ENCODE measurements at regions not wholly inside any gene's neighbourhood (a gene's known extent, or its start where the extent isn't known, plus 50 kb on each side); places are given as distances from the start of the nearest gene placed in this dataset.
A peak's percentile ranks its signal among the peaks of the same experiment; 100 is the strongest.

GRCh38 chr2:111698743-111699554 is 185.0 kb downstream of the ANAPC1 start:
- TF ChIP-seq EGR1 (IDR thresholded peaks at IDR 0.05) (no peak), TAF1 (IDR thresholded peaks at IDR 0.05; ENCODE audit: low read depth) (no peak), EP300 (IDR thresholded peaks at IDR 0.05; ENCODE audit: borderline replicate concordance) (peak; percentile 92), FOXM1 (IDR thresholded peaks at IDR 0.05; ENCODE audit: borderline replicate concordance, low read depth) (peak; percentile 72; the same call in 1 of the 2 replicates), MAX (IDR thresholded peaks at IDR 0.05) (peak; percentile 87), CEBPB (IDR thresholded peaks at IDR 0.05) (peak; percentile 73), REST (IDR thresholded peaks at IDR 0.05; ENCODE audit: low read depth) (no peak), TCF12 (IDR thresholded peaks at IDR 0.05; ENCODE audit: low read depth) (peak; percentile 93)

All from Ishikawa (cell line).